Ishikawa (cell line): ENCODE measurements at regions not wholly inside any gene's neighbourhood (a gene's known extent, or its start where the extent isn't known, plus 50 kb on each side); places are given as distances from the start of the nearest gene placed in this dataset.

Experiments
- FOXM1 ChIP-seq: IDR thresholded peaks from 2 replicates; pipeline ENCODE4 v1.6.1; 2012; ENCODE audit warnings: low read depth, borderline replicate concordance
- NFIC ChIP-seq: IDR thresholded peaks from 2 replicates; pipeline ENCODE4 v1.6.1; 2012

- TF ChIP-seq NFIC (no peak), FOXM1 (no peak)
Observed at GRCh38 chr22:33108037-33108436, 49.9 kb upstream of the SYN3 start.
